ENCODE measurements at regions not wholly inside any gene's neighbourhood (a gene's known extent, or its start where the extent isn't known, plus 50 kb on each side); places are given as distances from the start of the nearest gene placed in this dataset.
A peak's percentile ranks its signal among the peaks of the same experiment; 100 is the strongest.

DNA sequence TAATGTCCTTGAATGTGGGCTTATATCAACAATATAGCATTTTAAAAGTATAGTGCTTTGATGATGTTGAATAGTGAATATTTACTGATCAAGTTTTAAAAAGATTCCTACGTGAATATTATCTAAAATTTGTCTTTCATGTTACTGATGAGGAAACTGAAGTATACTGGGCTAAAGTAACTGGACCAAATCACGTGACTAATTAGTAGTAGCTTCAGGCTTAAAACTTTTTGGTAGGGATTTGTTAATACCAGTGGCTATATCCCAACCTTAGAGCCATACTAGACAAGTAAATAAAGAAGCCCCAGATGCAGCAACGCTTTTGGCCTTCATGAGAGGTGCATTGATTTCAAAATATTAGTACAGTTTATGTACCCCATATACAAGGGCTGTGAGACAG is 152.1 kb upstream of the EDIL3 start:
- no peak overlapping the region for H3K4me3 ChIP-seq (ENCODE audit: control insufficient read depth, low read depth, low read length)
- no peak for DNase-seq (ENCODE audit: low read depth)
- TF ChIP-seq CTCF (IDR thresholded peaks at IDR 0.05; ENCODE audit: control insufficient read depth, insufficient read depth, low read depth, low read length, missing control alignments) = no peak

- no peak for TF ChIP-seq CTCF (IDR thresholded peaks at IDR 0.05; ENCODE audit: control insufficient read depth, insufficient read depth, low read depth, low read length, missing control alignments)
- no peak for DNase-seq (ENCODE audit: low read depth)
- H3K4me3 ChIP-seq (ENCODE audit: control insufficient read depth, low read depth, low read length) = no peak overlapping the region
Observed at GRCh38 chr5:84535281-84535680, 150.6 kb upstream of the EDIL3 start.

GRCh38 chr5:84524491-84524890 is 139.8 kb upstream of the EDIL3 start:
- TF ChIP-seq CTCF (IDR thresholded peaks at IDR 0.05; ENCODE audit: control insufficient read depth, insufficient read depth, low read depth, low read length, missing control alignments) = no peak
- H3K4me3 ChIP-seq (ENCODE audit: control insufficient read depth, low read depth, low read length) = no peak overlapping the region
- no peak for DNase-seq (ENCODE audit: low read depth)

DNA sequence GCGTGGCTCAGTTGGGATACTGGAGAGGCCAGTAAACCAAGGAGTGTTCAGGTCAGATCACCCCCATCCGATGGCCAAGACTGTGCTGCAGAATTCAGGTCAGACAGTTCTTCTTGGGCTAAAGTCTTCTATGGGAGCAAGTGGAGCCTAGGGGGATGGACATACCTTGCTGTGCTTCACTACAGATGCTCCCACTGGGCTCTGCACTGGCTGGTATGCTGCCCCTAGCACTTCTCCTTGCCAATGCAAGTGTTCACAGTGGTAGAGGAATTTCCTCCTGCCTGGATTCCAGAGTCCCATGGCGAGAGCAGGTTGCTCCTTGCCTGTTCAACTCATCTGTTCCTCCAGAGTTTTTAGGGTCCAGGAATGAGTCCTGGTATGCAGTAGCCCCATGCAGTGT is 134.2 kb upstream of the EDIL3 start:
- no peak for DNase-seq (ENCODE audit: low read depth)
- H3K4me3 ChIP-seq (ENCODE audit: control insufficient read depth, low read depth, low read length) = no peak overlapping the region
- no peak for TF ChIP-seq CTCF (IDR thresholded peaks at IDR 0.05; ENCODE audit: control insufficient read depth, insufficient read depth, low read depth, low read length, missing control alignments)

DNA sequence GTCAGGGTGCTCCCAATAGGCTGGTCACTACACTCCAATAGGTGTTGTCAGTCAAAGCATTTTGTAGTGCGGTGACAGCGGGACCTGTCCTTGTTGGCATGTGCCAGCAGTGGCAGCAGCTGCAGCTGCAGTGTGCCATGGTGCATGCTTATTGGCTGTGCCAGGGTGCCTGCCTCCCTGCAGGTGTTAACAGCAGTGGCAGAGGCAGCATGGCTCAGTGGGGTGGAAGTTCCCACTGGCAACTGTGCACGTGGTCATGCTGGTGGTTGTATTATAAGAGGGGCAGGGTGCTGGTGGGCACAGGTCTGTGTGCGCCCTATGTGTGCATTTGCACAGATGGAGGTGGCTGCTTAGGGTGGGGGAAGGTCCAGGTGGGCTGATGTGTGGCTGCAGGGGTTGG is 133.7 kb upstream of the EDIL3 start:
- DNase-seq (ENCODE audit: low read depth) = no peak
- TF ChIP-seq CTCF (IDR thresholded peaks at IDR 0.05; ENCODE audit: control insufficient read depth, insufficient read depth, low read depth, low read length, missing control alignments) = no peak
- H3K4me3 ChIP-seq (ENCODE audit: control insufficient read depth, low read depth, low read length) = no peak overlapping the region

GRCh38 chr5:84506625-84507024 is 121.9 kb upstream of the EDIL3 start:
- no peak for DNase-seq (ENCODE audit: low read depth)
- no peak overlapping the region for H3K4me3 ChIP-seq (ENCODE audit: control insufficient read depth, low read depth, low read length)
- TF ChIP-seq CTCF (IDR thresholded peaks at IDR 0.05; ENCODE audit: control insufficient read depth, insufficient read depth, low read depth, low read length, missing control alignments) = no peak

- no peak for TF ChIP-seq CTCF (IDR thresholded peaks at IDR 0.05; ENCODE audit: control insufficient read depth, insufficient read depth, low read depth, low read length, missing control alignments)
- H3K4me3 ChIP-seq (ENCODE audit: control insufficient read depth, low read depth, low read length) = no peak overlapping the region
- DNase-seq (ENCODE audit: low read depth) = peak; percentile 33
Observed at GRCh38 chr5:84494453-84494852, 109.8 kb upstream of the EDIL3 start.
